ENCODE measurements at regions not wholly inside any gene's neighbourhood (a gene's known extent, or its start where the extent isn't known, plus 50 kb on each side); places are given as distances from the start of the nearest gene placed in this dataset.

DNA sequence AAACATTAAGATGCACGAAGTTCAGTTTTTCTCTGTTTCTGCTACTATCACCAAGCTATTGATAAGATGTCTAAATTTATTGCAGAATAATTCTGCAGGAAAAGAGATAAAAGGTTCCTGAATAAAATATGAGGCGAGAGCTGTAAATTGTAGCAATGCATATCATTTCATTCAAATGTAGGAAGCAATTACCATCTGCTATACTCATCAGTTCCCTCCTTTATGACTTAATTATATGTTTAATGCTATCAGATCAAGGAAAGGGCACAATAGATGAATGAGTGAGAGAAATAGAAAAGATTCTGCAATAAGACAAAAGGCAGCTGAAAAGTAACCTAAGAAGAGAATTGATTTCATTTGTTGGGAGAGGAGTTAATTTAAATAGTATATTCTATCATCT, 108.2 kb upstream of the GALNT5 start:
- no peaks in the 10 kb centered on the region for H4K20me1 ChIP-seq (replicated peaks; ENCODE audit: control insufficient read depth, extremely low read depth, insufficient read depth, low read length)
- dilution Hi-C loops (cut with MboI; ENCODE audit: extremely low pct_ligation_motif_present, low sequenced_read_pairs) (no loop called here), intact Hi-C loops (cut with micrococcal nuclease) (no loop called here)
- BruUV-seq (replicated peaks) = no TSS peak
- ChIA-PET CTCF (interaction anchor here (1.1 kb wide), 1 partner anchor 44 kb away, joined by 3 read pairs; no protein-coding TSS in a partner anchor), POLR2A (no interaction called here)
- H2AFZ ChIP-seq (ENCODE audit: low read depth, low read length) = no peak overlapping the region
- H3K27me3 ChIP-seq (ENCODE audit: control insufficient read depth in 2 of 2, insufficient read depth in 2 of 2, low read length in 2 of 2) = peaks cover 0 to 2% of the 10 kb centered on the region in 2 experiments
- H3K27ac ChIP-seq (ENCODE audit: insufficient read depth, low read depth, low read length) = no peak overlapping the region
- H3K9ac ChIP-seq (replicated peaks; ENCODE audit: extremely low read depth, insufficient read depth, low read length) = no peak overlapping the region
- no peak overlapping the region for H3K4me3 ChIP-seq (replicated peaks in 1 of 3; ENCODE audit: insufficient read depth in 1 of 3, low read depth in 1 of 3, low read length in 3 of 3)
- H3K36me3 ChIP-seq (ENCODE audit: control insufficient read depth in 2 of 2, extremely low read depth in 1 of 2, insufficient read depth in 2 of 2, low read length in 2 of 2) = no peaks in the 10 kb centered on the region
- DNase-seq (ENCODE audit: low read depth, low spot score) (no peak), FAIRE-seq (no peak)
- no peak overlapping the region for H3K4me2 ChIP-seq (ENCODE audit: insufficient read depth, low read length)
- no peaks in the 10 kb centered on the region for H3K4me1 ChIP-seq (ENCODE audit: control insufficient read depth, extremely low read depth, insufficient read depth, low read length)
- no peaks in the 10 kb centered on the region for H3K9me1 ChIP-seq (replicated peaks; ENCODE audit: control insufficient read depth, extremely low read depth, insufficient read depth, low read length)
- TF ChIP-seq FOS (IDR thresholded peaks at IDR 0.05; ENCODE audit: borderline replicate concordance, insufficient read depth, low read length) (no peak), POLR2A (IDR thresholded peaks at IDR 0.05; ENCODE audit: low read depth, low read length) (no peak), JUN (IDR thresholded peaks at IDR 0.05; ENCODE audit: borderline replicate concordance, insufficient read depth, insufficient read length, low read depth) (no peak), POLR2AphosphoS5 (IDR thresholded peaks at IDR 0.05; ENCODE audit: insufficient read depth, low read depth, low read length) (no peak), MYC (IDR thresholded peaks at IDR 0.05; ENCODE audit: low read depth, low read length) (no peak), GATA2 (IDR thresholded peaks at IDR 0.05; ENCODE audit: insufficient read depth, insufficient read length, low read depth, low read length) (no peak), EZH2 (IDR thresholded peaks at IDR 0.05; ENCODE audit: borderline replicate concordance, low read depth, low read length, severe bottlenecking) (no peak)
- TF ChIP-seq, protein P1, sequence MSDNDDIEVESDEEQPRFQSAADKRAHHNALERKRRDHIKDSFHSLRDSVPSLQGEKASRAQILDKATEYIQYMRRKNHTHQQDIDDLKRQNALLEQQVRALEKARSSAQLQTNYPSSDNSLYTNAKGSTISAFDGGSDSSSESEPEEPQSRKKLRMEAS (IDR thresholded peaks at IDR 0.05; ENCODE audit: insufficient read depth, insufficient read length) = no peak
- TF ChIP-seq, protein P2, sequence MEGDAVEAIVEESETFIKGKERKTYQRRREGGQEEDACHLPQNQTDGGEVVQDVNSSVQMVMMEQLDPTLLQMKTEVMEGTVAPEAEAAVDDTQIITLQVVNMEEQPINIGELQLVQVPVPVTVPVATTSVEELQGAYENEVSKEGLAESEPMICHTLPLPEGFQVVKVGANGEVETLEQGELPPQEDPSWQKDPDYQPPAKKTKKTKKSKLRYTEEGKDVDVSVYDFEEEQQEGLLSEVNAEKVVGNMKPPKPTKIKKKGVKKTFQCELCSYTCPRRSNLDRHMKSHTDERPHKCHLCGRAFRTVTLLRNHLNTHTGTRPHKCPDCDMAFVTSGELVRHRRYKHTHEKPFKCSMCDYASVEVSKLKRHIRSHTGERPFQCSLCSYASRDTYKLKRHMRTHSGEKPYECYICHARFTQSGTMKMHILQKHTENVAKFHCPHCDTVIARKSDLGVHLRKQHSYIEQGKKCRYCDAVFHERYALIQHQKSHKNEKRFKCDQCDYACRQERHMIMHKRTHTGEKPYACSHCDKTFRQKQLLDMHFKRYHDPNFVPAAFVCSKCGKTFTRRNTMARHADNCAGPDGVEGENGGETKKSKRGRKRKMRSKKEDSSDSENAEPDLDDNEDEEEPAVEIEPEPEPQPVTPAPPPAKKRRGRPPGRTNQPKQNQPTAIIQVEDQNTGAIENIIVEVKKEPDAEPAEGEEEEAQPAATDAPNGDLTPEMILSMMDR (IDR thresholded peaks at IDR 0.05; ENCODE audit: extremely low read depth in 1 of 2, insufficient read depth in 1 of 2, low read depth in 1 of 2, low read length in 2 of 2) = no peak
- H3K79me2 ChIP-seq (ENCODE audit: control insufficient read depth, insufficient read depth, low read length) = no peaks in the 10 kb centered on the region
- H3K9me3 ChIP-seq (replicated peaks; ENCODE audit: control insufficient read depth, insufficient read depth, low read length) = no peaks in the 10 kb centered on the region

All from endothelial cell of umbilical vein (primary cell).